ENCODE measurements at regions not wholly inside any gene's neighbourhood (a gene's known extent, or its start where the extent isn't known, plus 50 kb on each side); places are given as distances from the start of the nearest gene placed in this dataset.

GRCh38 chr16:5442986-5443385 is 345.4 kb upstream of the EEF2KMT start:
- TF ChIP-seq CTCF (IDR thresholded peaks at IDR 0.05) (no peak), POLR2A (IDR thresholded peaks at IDR 0.05) (no peak)

All from uterus (tissue), 2 donors.